ENCODE measurements at regions not wholly inside any gene's neighbourhood (a gene's known extent, or its start where the extent isn't known, plus 50 kb on each side); places are given as distances from the start of the nearest gene placed in this dataset.
A peak's percentile ranks its signal among the peaks of the same experiment; 100 is the strongest.

- no peak for DNase-seq
Measured at GRCh38 chr9:129469988-129470316, 150.9 kb downstream of the C9orf50 start.

- no peak for DNase-seq
Measured at GRCh38 chr9:129469188-129469987, 151.5 kb downstream of the C9orf50 start.

GRCh38 chr9:129467739-129468666 lies 152.9 kb downstream of the C9orf50 start:
- DNase-seq, result no peak

- DNase-seq, result no peak
Measured at GRCh38 chr9:129467004-129467588, 153.8 kb downstream of the C9orf50 start.

- no peak for DNase-seq
Measured at GRCh38 chr9:129465834-129466535, 154.9 kb downstream of the C9orf50 start.

GRCh38 chr9:129464972-129465833 lies 155.7 kb downstream of the C9orf50 start:
- no peak for DNase-seq

GRCh38 chr9:129463994-129464393 lies 156.9 kb downstream of the C9orf50 start:
- DNase-seq, result no peak

GRCh38 chr9:129463477-129463876 lies 157.4 kb downstream of the C9orf50 start:
- DNase-seq, result no peak

GRCh38 chr9:129462360-129462759 lies 158.5 kb downstream of the C9orf50 start:
- no peak for DNase-seq

- DNase-seq, result peak; percentile 84
Measured at GRCh38 chr9:129460323-129461261, 160.3 kb downstream of the C9orf50 start.

- DNase-seq, result no peak
Measured at GRCh38 chr9:129459547-129460322, 161.2 kb downstream of the C9orf50 start.

- DNase-seq, result no peak
Measured at GRCh38 chr9:129458663-129459546, 162.0 kb downstream of the C9orf50 start.

GRCh38 chr9:129458155-129458661 lies 162.7 kb downstream of the C9orf50 start:
- DNase-seq, result peak; percentile 33

- no peak for DNase-seq
Measured at GRCh38 chr9:129457325-129457779, 163.5 kb downstream of the C9orf50 start.

- no peak for DNase-seq
Measured at GRCh38 chr9:129456549-129457324, 164.2 kb downstream of the C9orf50 start.

GRCh38 chr9:129455151-129455995 lies 165.5 kb downstream of the C9orf50 start:
- no peak for DNase-seq
